ENCODE measurements at regions not wholly inside any gene's neighbourhood (a gene's known extent, or its start where the extent isn't known, plus 50 kb on each side); places are given as distances from the start of the nearest gene placed in this dataset.
"Not testable (repeated sequence)": the region's sequence is repeated elsewhere in the genome, so short reads cannot be mapped to it uniquely, and the experiment has no call there.

DNA sequence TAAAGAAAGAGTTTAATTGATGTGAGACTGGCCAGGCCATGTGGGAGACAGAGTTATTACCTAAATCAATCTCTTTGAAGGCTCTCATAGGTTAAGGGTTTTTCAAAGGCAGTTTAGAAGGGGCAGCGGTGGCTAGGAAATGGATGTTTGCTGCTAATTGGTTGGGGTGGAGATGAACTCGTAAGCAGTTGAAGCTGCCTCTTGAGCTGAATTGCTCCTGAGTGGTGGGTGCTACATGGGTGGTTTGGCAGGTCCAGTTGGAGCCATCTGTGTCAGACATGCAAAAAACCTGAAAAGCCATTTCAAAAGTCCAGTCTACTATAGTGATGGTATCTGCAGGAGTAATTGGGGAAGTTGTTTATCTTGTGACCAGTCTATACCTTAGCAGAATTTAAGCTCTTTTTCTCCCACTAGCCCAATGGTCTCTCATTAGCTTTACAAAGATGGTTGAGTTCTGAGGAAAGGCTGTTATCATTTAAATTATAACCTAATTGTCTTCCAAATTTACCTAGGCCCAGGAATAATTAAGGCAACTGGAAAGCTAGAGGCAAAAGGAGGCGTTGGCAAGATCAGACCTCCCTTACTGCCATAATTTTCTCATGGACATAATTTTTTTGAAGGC, 762.4 kb upstream of the FRG1 start:
- DNase-seq (ENCODE audit: low spot score), result no peak

DNA sequence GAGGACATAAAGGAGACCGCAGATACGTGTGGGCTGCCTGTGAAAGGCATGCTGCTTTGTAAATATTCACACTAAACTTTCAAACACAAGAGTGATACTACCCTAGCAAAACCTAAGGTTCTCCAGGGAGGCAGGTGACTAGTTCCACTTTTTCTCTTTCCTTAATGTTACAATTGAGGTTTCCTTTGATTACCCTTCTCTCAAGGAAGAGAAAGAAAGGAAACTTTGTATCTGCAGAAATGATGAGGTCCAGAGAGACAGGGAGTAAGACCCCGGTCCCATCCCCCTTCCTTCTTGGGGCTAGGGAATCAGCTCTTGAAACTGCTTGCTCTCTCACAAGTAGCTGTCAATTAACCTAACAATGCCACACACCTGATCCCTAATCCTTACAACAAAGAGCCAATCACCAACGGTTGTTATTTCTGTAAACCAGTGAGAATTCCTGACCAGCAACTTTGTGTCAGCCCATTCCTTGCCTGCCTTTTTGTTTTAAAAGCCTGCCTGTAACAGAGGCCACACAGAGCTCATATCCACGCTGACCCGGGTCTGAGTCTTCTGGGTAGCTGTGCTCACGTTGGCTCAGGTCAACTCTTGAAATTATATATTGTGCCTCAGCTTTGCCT, 754.8 kb upstream of the FRG1 start:
- DNase-seq (ENCODE audit: low spot score), result no peak

DNA sequence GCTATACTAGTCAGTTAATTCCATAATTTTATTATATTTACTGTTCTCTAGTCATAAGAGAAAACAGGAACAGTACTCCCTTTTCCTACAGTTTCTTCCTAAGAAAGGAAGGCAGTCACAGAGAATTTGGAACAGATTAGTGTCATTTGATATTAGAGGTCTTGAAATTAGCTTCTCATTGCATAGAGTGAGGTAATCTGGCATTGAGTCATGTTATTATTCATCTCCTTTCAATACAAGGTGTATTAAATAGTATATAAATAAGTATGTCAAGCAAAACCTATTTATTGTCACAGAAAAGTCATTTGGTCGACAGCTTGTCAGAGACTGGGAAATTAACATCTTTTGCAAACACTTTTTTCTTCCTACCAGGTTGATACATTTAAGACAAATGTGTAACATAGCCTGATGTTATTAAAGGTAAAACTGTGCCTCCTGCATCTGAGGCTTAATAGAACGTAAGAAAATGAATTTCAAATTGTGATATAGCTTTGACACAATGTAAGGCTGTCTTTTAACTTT, 753.1 kb upstream of the FRG1 start:
- no peak for DNase-seq (ENCODE audit: low spot score)

DNA sequence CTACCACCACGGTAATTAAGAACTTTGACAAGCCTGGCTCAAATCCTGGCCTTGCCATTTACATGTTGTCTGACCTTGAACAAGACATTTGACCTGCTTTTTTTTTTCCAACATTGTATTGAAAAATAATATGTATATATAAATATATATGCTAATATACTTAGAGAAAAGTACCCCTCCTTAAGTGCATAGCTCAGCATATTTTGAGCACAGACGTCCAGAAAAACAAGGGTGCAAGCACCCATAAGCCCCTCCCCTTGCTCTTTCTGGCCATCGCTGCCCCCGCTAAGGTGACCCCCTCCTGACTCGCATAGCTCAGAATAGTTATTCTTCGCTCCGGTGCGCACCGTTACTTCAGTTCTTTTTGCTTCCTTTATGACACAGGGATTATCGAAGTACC, 742.0 kb upstream of the FRG1 start:
- DNase-seq (ENCODE audit: low spot score), result no peak

DNA sequence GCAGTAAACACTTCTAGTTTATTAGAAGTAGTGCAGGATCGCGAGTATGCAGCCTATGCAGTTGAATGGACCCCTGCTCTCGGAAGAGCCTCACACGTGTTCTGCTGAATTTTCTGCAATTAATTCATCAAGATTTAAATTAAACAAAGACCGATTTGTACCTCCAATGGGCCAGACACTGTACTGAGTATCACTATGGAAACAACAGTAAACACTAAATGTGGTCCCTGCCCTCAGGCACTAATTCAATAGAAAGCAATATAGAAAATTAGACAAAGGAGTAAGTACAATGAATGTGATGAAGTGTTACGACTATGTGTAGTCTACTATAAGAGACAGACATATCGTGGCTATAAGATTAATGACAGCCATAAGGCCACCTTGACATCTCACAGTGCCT, 740.3 kb upstream of the FRG1 start:
- no peak for DNase-seq (ENCODE audit: low spot score)

DNA sequence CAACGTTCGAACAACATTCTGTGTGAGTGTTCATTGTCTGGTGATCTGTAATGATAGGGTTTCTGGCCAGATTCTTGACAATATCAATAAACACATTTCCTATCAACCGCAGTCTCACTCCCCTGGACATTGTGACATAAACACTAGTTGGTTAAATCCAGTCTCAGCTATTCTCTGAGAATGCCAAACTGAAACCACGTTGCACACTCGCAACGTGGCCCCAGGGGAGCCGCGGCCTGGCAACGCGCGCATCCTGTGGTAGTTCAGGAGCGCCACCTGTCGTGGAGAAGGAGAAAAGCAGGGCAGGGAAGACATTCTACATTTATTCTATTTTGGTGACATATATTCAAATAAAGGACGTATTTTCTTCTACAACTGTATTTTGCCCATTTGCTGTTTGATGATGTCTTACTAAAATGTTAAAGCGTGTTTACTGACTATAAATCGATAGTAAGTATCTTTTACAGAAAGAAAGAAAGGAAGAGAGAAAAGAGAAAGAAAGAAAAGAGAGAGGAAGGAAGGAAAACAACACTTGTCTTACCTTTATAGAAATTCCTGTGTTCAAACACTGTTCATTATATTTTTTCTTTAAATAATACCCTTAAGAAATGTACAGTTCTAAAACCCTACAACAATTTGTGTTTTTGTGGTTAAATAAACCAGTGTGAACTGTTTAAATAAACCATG, 738.3 kb upstream of the FRG1 start:
- peak; percentile 69 for DNase-seq (ENCODE audit: low spot score)

DNA sequence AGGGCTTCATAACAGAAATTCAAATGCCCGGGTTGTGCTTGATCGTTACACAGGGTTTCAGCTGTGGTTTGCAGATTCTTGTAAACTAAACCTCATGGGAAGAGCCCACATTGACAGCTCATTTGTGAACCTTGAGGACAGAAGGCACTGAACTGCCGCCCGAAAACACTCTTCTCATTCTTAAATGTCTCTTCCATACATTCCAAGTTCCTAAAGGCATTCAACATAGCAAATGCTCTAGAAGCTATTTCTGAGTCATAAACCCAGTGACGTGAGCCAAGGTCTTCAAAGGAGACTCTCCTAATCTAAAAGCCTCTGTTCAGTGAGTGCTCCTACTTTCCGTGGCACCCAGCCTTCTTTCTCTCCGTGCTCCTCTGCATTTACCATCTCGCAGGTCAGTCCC, 737.8 kb upstream of the FRG1 start:
- DNase-seq (ENCODE audit: low spot score), result no peak

DNA sequence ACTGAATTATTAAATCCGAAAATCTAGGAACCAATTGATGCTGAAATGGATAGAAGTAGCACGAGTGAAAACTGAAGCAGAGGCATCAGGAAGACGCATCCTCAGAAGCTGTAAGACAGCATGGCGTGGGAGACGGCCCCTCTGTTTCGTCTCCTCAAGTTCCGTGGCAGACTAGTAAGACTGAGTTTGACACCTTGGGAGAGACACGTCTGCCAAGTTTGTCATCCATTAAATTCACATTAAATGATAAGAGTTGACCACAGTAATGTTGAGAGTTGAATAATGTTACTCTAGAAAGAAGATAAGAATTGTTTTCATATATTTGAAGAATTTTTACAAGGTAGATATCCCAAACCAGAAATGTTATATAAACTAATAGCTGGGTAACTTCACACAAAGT, 736.1 kb upstream of the FRG1 start:
- no peak for DNase-seq (ENCODE audit: low spot score)

DNA sequence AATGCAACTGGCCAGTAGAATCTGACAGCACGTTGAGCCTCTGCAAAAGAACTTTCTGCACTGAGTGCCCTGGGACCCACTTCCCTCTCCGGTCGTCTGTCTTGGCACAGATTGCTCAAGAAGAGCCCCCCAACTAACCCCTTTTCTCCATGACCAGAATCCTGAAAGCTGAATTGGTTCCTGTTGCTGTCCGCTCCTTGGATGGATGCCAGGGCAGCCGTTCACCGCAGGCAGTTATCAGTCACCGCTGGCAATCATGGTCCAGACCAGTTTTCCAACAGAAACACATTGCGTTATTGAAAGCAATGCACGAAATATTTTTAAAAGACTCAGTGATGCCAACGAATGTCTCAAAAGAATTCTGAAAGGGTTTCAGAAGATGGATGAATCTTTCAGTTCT, 733.7 kb upstream of the FRG1 start:
- no peak for DNase-seq (ENCODE audit: low spot score)

DNA sequence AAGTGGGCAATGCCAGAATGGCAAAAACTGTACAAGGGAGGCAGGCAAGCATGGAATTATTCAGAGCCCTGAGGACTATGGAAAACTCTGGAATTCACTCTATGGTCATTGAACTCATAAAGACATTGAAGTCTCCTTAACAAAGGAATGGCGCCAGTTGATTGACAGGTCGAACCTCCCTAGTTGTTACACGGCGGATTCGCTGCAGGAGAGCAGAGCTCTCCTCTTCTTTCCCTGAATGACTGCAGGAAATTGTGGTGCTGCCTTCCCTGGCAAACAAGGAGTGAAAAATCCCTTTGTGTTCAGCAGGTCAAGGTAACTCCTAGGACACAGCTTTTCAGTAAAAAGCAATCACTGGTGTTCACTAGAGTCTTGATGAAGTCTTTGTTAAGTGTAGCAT, 732.8 kb upstream of the FRG1 start:
- DNase-seq (ENCODE audit: low spot score), result no peak

DNA sequence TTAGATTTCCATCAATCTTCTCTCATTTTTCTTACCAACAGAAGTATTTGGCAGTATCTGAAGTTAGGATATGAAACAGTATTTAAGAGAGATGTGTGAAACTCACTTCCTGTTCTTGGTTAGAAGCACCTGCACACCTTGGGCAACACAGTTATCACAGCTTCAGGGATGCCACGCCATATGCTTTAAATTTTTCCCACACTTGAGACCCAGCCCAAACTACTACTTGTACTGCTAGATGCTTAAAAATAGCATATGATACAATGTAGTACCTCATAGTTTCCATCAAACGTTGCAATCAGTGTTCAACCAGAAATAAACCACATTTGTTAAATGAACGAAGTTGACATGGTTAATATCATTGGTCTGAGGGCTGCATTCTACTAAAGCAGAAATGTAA, 725.1 kb upstream of the FRG1 start:
- no peak for DNase-seq (ENCODE audit: low spot score)

DNA sequence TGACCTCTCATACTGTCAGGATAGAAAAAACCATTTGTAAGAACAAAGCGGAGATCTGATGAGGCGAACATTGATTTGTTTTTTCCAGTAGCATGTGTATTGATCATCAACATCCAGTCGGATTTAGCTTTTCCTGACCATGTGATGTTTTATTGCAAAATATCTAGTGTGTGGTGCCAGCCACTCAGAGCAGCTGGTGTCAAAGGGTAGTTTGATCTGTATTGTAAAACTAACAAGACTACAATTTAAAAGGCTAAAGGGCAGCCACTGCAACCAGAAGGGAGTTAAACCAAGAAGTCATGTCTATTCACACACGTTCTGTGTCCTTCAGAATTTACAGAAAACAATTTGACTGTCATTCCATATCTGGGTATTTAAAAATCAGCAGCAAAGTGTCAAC, 719.0 kb upstream of the FRG1 start:
- DNase-seq (ENCODE audit: low spot score), result no peak

DNA sequence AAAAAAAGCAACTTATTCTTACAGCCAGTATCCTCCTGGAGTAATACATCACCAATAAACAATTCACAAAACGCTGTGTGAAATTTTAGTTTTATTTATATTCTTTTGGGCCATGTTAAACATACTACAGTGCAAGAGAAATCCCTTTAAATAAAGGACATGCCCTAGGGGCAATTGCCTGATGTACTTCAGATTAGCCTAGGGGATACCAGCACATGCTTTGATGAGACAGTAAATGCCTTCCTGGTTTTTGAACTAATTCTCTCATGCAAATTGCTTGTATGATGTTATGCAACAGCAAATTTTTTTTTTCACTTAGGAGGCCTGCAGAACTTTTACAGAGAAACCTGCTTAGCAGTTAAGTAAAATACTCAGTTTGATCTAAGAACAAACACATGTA, 711.9 kb upstream of the FRG1 start:
- DNase-seq (ENCODE audit: low spot score), result no peak

DNA sequence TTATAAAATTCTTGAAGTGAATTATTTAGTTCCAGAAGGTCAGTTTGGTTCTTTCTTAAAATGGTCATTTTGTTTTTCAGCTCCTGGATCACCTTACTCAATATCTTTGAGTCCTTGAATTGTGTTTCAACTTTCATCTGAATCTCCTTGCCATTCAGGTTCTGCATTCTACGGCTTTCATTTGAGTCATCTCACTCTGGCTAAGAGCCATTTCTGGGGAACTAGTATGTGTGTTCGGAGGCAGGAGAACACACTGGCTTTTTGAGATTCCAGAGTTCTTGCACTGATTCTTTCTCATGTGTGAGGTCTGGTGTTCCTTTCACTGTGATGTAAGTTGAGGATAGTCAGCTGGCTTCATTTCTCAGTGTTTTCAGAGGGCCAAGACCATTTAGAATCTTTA, 708.4 kb upstream of the FRG1 start:
- no peak for DNase-seq (ENCODE audit: low spot score)

DNA sequence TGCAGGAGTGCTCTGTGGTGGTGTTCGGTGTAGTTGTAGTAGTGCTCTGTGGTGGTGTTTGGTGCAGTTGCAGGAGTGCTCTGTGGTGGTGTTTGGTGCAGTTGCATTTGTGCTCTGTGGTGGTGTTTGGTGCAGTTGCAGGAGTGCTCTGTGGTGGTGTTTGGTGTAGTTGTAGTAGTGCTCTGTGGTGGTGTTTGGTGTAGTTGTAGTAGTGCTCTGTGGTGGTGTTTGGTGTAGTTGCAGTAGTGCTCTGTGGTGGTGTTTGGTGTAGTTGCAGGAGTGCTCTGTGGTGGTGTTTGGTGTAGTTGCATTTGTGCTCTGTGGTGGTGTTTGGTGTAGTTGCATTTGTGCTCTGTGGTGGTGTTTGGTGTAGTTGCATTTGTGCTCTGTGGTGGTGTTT, 706.9 kb upstream of the FRG1 start:
- not testable (repeated sequence) for DNase-seq (ENCODE audit: low spot score)

DNA sequence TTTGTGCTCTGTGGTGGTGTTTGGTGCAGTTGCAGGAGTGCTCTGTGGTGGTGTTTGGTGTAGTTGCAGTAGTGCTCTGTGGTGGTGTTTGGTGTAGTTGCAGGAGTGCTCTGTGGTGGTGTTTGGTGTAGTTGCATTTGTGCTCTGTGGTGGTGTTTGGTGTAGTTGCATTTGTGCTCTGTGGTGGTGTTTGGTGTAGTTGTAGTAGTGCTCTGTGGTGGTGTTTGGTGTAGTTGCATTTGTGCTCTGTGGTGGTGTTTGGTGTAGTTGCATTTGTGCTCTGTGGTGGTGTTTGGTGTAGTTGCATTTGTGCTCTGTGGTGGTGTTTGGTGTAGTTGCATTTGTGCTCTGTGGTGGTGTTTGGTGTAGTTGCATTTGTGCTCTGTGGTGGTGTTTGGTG, 705.7 kb upstream of the FRG1 start:
- not testable (repeated sequence) for DNase-seq (ENCODE audit: low spot score)

DNA sequence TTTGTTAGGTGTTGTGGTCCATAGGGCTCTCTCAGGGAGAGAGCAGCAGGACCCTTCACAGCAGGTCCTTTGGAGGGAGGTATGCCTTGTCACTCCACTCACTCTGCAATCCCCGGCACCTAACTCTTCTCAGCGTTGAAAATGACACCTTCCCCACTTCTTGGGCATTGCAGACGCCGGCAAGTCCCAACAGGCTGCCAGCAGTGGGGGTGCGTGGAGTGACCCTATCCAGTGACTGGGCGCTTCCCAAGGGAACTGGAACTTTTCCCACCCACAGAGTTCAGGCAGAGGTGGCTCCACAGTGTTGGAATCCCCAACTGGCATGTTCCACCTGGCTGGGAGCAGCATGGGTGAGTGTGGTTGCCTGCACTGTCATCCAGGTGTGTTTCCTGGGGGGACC, 705.1 kb upstream of the FRG1 start:
- DNase-seq (ENCODE audit: low spot score), result no peak

DNA sequence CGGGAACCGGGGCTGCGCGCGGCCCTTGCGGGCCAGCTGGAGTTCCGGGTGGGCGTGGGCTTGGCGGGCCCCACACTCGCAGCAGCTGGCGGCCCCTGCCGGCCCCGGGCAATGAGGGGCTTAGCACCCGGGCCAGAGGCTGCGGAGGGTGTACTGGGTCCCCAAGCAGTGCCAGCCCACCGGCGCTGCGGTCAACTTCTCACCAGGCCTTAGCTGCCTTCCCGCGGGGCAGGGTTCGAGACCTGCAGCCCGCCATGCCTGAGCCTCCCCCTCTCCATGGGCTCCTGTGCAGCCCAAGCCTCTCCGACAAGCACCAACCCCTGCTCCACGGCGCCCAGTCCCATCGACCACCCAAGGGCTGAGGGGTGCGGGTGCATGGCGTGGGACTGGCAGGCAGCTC, 704.4 kb upstream of the FRG1 start:
- DNase-seq (ENCODE audit: low spot score), result not testable (repeated sequence)

DNA sequence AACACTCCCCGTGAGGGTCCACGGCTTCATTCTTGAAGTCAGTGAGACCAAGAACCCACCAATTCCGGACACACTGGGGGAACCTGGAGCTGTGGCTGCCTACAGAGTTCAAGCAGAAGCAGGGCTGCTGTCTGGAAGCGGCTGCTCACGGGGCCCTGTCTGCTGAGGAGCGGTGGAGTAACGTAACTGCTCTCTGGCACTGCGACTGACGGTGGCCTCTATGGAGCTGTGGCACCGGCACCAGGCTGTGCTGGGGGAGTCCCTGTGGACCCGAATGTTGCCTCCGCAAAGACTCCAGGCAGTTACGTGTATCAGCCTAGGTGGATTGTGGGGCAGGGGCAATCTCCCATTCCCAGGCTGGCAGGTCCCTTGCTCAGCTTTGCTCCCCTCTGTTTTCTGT, 703.3 kb upstream of the FRG1 start:
- DNase-seq (ENCODE audit: low spot score), result no peak

DNA sequence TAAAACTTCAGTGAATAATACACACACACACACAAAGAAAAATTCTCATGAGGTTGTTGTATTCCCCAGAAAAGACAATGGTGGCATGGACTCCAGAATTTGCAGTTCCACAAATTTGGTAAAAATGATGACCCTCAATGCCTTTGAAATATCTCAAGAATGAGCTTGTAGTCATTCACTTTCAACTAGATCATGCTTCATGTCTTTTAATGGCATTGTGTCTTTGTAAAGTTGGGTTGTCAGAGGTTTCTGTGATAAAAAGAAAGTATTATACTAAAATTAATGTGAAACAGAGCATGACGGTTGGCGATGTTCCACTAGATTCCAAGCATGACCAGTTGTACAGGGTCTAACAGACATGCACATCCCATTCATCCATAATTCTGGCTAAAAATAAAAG, 685.0 kb upstream of the FRG1 start:
- no peak for DNase-seq (ENCODE audit: low spot score)

DNA sequence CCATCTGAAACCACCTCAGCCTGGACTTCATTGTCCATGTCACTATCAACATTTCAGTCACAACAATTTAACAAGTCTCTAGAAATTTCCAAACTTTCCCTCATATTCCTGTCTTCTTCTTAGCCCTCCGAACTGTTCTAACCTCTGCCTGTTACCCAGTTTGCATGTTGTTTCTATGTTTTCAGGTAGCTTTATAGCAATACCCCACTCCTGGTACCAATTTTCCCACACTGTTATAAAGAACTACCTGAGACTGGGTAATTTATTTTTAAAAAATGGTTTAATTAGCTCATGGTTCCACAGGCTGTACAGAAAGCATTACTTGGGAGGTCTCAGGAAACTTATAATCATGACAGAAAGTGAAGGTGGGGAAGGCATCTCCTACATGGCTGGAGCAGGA, 679.2 kb upstream of the FRG1 start:
- DNase-seq (ENCODE audit: low spot score), result no peak

DNA sequence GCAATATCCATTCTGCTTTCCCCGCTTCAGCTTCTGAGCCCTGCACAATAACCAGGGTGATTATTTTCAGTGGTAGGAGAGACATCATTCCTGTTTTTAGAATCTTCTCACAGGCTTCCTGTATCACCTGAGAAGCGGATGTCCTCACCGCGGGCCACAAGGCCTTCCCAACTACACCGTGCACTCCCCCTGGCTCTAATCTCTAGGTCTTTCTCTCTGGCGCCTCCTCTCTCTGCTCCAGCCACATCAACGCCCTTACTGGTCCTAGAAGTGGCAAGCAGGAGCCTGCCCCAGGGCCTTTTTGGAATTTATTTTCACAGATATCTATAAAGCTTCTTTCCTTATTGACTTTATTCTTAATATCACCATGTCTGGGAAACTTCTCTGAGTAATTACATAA, 675.2 kb upstream of the FRG1 start:
- DNase-seq (ENCODE audit: low spot score), result no peak

DNA sequence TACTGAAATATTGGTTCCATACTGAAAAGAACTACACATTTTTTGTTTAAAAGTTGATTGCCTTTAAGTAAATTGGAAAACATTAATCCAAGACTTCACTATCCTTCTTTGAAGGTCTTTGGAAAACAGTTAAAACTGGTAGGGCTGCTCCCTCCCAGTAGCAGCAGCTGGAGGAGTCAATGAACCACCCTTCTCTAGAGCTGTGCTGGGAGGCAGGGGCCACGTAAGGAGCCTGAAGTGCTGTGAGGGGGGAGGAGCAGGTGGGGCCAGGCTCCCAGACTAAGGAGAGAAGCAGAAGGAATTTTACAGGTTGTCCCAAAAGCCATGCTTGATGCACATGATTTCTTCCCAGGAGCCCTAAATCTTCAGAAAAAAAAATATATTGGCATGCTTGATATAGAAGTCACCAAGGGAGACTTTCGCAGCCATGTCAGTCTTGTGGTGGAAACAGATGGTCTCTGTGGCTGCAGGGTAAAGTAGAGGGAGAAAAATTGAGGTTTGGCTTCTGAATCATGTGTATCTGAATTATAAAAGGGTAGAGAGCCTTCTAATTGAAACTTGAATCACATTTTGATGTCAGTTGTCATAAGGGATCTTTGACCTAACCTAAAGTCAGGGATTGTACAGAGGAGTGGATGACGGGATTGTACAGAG, 673.2 kb upstream of the FRG1 start:
- no peak for DNase-seq (ENCODE audit: low spot score)
